ENCODE measurements at regions not wholly inside any gene's neighbourhood (a gene's known extent, or its start where the extent isn't known, plus 50 kb on each side); places are given as distances from the start of the nearest gene placed in this dataset.

- intact Hi-C loops (cut with micrococcal nuclease) (no loop called here), in situ Hi-C loops (cut with MboI) (no loop called here)
- no peaks in the 10 kb centered on the region for H3K27me3 ChIP-seq (ENCODE audit: control insufficient read depth in 2 of 2, insufficient read depth in 2 of 2, low read length in 2 of 2)
- ChIA-PET CTCF (ENCODE audit: low intra/inter-chr PET ratio) (no interaction called here), POLR2A (no interaction called here)
- no peaks in the 10 kb centered on the region for H4K20me1 ChIP-seq (replicated peaks; ENCODE audit: control insufficient read depth, insufficient read depth, low read length)
- H3K4me1 ChIP-seq (replicated peaks in 1 of 2; ENCODE audit: control insufficient read depth in 2 of 2, insufficient read depth in 2 of 2, low read length in 2 of 2) = no peaks in the 10 kb centered on the region
- FAIRE-seq (no peak), DNase-seq (ENCODE audit: extremely low read depth in 1 of 4, low spot score in 3 of 4) (no peak), ATAC-seq (no peak)
- BruUV-seq (replicated peaks) = no TSS peak
- H3K36me3 ChIP-seq (ENCODE audit: control insufficient read depth, insufficient read depth, low read length) = no peaks in the 10 kb centered on the region
- TF ChIP-seq TARDBP (IDR thresholded peaks at IDR 0.05) (no peak), HDAC2 (IDR thresholded peaks at IDR 0.05) (no peak), ZNF639 (CRISPR knock-in tag; conservative IDR thresholded peaks at IDR 0.05 in 1 of 2, IDR thresholded peaks at IDR 0.05 in 1 of 2) (no peak), SNIP1 (IDR thresholded peaks at IDR 0.05; ENCODE audit: low read depth) (no peak), HLTF (IDR thresholded peaks at IDR 0.05) (no peak), MAFG (tag; conservative IDR thresholded peaks at IDR 0.05) (no peak), PML (IDR thresholded peaks at IDR 0.05; ENCODE audit: low read length) (no peak), RHOXF2B (CRISPR knock-in tag; conservative IDR thresholded peaks at IDR 0.05) (no peak), TEAD1 (CRISPR knock-in tag; IDR thresholded peaks at IDR 0.05) (no peak), RBM17 (IDR thresholded peaks at IDR 0.05; ENCODE audit: borderline replicate concordance, low read depth, low read length) (no peak), ZNF280A (IDR thresholded peaks at IDR 0.05; ENCODE audit: low read depth, partially characterized antibody) (no peak), ID3 (CRISPR knock-in tag; IDR thresholded peaks at IDR 0.05) (no peak), ID3 (tag; IDR thresholded peaks at IDR 0.05) (no peak), POLR2A (conservative IDR thresholded peaks at IDR 0.05) (no peak)
- TF ChIP-seq, protein P1, sequence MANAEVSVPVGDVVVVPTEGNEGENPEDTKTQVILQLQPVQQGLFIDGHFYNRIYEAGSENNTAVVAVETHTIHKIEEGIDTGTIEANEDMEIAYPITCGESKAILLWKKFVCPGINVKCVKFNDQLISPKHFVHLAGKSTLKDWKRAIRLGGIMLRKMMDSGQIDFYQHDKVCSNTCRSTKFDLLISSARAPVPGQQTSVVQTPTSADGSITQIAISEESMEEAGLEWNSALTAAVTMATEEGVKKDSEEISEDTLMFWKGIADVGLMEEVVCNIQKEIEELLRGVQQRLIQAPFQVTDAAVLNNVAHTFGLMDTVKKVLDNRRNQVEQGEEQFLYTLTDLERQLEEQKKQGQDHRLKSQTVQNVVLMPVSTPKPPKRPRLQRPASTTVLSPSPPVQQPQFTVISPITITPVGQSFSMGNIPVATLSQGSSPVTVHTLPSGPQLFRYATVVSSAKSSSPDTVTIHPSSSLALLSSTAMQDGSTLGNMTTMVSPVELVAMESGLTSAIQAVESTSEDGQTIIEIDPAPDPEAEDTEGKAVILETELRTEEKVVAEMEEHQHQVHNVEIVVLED (CRISPR knock-in tag; IDR thresholded peaks at IDR 0.05) = no peak
- H2AFZ ChIP-seq (ENCODE audit: low read depth, low read length) = no peak overlapping the region
- no peak overlapping the region for H3K27ac ChIP-seq (ENCODE audit: extremely low read depth, low read depth, low read length)
- H3K9ac ChIP-seq (ENCODE audit: insufficient read depth in 1 of 2, low read depth in 2 of 2, low read length in 2 of 2) = no peak overlapping the region
- 0% methylated on average over 1 of the region's 1 CpG for WGBS (ENCODE audit: insufficient coverage, low coverage, missing lambda C conversion rate)
- no peaks in the 10 kb centered on the region for H3K9me3 ChIP-seq (replicated peaks; ENCODE audit: control insufficient read depth, insufficient read depth, low read depth, low read length)
- no peak overlapping the region for H3K4me2 ChIP-seq (ENCODE audit: insufficient read depth, low read length)
- no peak overlapping the region for H3K4me3 ChIP-seq
- H3K79me2 ChIP-seq (ENCODE audit: control insufficient read depth, insufficient read depth, low read length) = no peaks in the 10 kb centered on the region
- H3K9me1 ChIP-seq (ENCODE audit: control insufficient read depth, insufficient read depth, low read length) = no peaks in the 10 kb centered on the region
Measured at GRCh38 chr4:11264841-11265240, 163.9 kb downstream of the HS3ST1 start.
